GM19043 (cell line): ENCODE measurements at regions not wholly inside any gene's neighbourhood (a gene's known extent, or its start where the extent isn't known, plus 50 kb on each side); places are given as distances from the start of the nearest gene placed in this dataset.

Experiments
- ATAC-seq: cut with Tn5 transposase; IDR thresholded peaks from one replicate; pipeline ENCODE4 v1.9.1; 2021; ENCODE audit warnings: low read depth; ENCODE audit not compliant: unreplicated experiment

GRCh38 chr6:169837529-169838250 lies 86.3 kb downstream of the ERMARD start:
- no peak for ATAC-seq

GRCh38 chr6:169833258-169833794 lies 81.9 kb downstream of the ERMARD start:
- ATAC-seq: no peak

- no peak for ATAC-seq
Measured at GRCh38 chr6:169832247-169832948, 81.0 kb downstream of the ERMARD start.

- no peak for ATAC-seq
Measured at GRCh38 chr6:169831450-169832246, 80.2 kb downstream of the ERMARD start.
